LNCAP (cell line): ENCODE measurements at regions not wholly inside any gene's neighbourhood (a gene's known extent, or its start where the extent isn't known, plus 50 kb on each side); places are given as distances from the start of the nearest gene placed in this dataset.

Experiments used
- TF ChIP-seq, protein P1 (sequence below): fragments of 450-650 bp; IDR thresholded peaks from 2 replicates; pipeline ENCODE4 v1.5.1; 2017; ENCODE audit warnings: mild to moderate bottlenecking

DNA sequence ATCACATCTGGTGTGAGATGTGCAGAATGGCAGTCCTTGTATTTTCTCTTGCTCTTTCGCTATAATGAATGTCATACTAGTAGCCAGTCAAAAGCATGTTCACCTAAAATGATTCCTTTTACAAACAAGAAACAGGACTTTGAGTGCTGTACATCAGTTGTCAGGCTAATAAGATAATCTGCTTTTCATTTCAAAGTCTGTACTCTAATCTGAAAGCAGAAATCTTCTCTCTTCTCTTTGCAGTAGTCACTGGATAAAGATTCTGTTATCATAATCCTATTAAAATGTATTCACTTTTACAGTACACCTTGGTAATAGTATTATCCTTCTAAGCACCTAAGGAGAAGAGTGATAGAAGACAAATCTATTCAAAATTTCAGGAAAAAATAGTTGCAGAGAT is 300.1 kb downstream of the MFSD1 start:
- TF ChIP-seq, protein P1, sequence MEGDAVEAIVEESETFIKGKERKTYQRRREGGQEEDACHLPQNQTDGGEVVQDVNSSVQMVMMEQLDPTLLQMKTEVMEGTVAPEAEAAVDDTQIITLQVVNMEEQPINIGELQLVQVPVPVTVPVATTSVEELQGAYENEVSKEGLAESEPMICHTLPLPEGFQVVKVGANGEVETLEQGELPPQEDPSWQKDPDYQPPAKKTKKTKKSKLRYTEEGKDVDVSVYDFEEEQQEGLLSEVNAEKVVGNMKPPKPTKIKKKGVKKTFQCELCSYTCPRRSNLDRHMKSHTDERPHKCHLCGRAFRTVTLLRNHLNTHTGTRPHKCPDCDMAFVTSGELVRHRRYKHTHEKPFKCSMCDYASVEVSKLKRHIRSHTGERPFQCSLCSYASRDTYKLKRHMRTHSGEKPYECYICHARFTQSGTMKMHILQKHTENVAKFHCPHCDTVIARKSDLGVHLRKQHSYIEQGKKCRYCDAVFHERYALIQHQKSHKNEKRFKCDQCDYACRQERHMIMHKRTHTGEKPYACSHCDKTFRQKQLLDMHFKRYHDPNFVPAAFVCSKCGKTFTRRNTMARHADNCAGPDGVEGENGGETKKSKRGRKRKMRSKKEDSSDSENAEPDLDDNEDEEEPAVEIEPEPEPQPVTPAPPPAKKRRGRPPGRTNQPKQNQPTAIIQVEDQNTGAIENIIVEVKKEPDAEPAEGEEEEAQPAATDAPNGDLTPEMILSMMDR, result no peak

DNA sequence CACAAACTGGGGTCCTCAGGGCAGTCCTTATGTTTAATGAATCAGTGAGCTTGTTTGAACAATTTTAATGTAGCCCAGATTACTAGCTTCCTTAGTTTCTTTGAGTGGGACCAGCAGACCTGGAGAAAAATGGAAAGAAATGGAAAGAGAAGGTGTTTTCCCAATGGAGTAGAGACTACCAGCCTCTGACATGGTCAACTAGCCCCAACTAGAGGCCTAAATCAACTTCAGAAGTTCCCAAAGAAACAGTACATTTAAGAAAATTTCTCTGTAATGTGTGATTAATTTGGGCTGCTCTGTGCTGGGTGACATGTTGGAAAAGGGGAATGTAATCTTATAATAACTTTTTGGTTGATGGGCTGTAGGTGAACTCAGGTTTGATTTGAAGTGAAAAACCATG is 310.9 kb downstream of the MFSD1 start:
- TF ChIP-seq, protein P1, result no peak

DNA sequence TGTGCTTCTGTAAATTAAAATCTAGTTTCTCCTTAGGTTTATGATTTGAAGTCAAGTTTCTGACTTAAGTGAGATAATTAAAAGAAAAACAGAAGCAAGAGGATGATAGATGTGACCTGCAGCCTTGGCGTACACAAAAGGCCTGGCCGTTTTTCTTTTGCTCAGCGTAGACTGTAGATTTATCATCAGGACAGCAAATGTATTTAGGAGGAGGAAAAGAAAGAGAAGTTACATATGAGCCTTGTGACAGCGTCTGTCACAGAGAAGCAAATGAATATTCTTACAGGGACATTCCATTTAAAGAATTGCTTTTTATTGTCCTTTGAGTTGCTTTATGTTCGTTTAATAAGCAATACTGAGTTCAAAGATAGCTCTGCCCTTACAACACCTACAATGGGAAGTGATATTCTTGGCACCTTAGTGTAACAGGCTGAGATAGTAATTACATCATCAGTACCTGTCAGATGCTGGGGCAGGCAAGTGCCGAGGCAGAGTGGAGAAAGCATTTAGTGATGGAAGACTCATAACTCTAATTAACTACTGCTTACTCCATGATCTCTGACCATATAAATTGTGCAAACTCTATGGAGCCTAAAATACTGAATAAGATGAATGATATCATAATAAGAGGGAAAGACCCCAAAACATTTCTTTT is 311.5 kb downstream of the MFSD1 start:
- TF ChIP-seq, protein P1, result no peak

DNA sequence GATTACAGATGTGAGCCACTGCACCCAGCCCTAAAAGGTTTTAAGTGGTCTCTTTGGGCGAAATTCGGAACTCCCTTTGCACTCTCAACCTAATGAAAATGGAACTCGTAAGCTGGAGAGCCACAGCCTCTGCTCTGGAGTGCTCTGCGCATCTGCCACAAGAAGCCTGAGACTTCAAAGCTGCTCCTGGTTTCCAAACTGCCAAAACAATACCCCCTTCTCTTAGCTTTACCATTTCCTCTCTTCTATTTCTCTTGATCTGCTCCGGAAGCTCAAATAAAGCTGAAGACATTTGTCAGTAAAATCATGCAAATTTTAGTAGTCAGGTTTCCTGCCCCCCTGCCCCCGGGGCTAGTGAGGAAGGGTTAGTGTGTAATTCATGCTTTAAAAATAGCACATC is 312.7 kb downstream of the MFSD1 start:
- TF ChIP-seq, protein P1, result no peak

DNA sequence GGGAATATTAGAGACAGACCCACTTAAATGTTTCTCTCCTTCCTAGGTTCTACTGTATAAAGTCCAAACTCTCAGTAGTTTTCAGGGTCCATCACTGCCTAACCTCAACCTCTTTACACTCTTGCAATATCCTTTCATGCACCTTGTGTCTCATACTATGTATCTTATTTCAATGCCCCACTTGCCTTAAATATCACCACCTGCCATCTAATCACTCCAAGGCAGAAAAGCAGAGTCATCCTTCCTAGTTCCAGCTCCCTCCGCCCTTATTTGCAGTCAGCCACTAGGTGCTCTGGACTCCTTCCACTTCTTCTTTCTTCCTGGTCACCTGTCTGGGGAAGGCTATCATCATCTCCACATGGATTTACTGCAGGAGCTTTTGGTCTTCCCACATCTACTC is 322.0 kb downstream of the MFSD1 start:
- TF ChIP-seq, protein P1, result no peak

DNA sequence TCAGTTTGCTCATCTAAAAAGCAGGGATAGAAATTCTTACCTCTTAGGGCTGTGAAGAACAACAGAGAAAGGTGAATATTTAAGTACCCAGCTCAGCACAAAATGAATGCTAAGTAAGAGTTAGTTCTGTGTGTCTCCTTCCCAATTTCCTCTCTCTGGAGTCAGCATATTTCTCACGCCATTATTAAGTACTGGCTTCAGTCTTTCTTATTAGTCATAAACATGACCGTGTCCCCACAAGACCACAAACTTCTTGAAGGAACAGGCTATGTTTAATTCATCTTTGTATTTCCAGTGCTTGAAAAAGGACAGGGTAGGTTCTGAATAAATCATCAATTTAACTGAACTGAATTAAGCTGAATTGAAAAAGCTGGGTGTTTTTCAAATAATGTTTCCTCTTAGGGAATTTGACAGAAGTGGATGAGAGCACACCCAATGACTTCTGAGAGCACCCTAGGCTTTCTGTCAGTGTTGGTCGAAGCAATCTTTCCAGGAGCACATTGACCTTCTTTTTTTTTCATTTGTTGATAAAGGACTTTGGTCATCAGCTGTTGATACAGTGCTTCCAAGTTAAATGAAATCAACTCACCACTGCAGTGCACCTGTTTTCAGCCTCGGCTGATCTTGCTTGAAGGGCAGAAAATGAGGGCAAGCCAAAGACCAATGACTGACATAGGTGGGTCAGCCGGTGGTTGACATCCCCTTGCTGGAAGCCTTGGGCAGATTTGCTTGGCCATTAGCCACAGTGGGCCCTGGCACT is 324.6 kb downstream of the MFSD1 start:
- TF ChIP-seq, protein P1, result no peak

DNA sequence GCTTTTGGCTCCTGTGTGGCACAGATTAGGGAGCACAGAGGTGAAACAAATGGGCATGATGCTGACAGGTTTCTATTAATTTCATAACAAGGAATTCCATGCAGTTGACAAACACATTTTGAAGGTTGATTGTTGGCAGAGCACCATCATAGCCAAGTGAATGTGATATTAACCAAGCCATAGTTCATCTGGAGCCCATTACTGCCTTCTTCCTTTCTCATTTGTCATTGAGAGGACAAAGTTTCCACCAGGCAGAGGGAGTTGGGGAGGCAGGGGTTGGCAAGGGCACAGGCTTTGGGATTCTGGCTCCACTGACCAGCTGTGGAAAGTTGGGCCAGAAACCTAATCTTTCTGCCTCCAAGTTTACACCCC is 325.2 kb downstream of the MFSD1 start:
- TF ChIP-seq, protein P1, result no peak
